ENCODE measurements at regions not wholly inside any gene's neighbourhood (a gene's known extent, or its start where the extent isn't known, plus 50 kb on each side); places are given as distances from the start of the nearest gene placed in this dataset.

- TF ChIP-seq CTCF (IDR thresholded peaks at IDR 0.05), result no peak
- TF ChIP-seq POLR2A (IDR thresholded peaks at IDR 0.05), result no peak
- WGBS, 2 donors, result 48 to 68% methylated on average over 2 of the region's 2 CpGs
- Histone ChIP-seq H3K27me3 (no peaks in the 10 kb centered on the region), H3K4me1 (no peaks in the 10 kb centered on the region), H3K9me3 (no peaks in the 10 kb centered on the region), H3K36me3 (replicated peaks in 1 of 2; ENCODE audit: insufficient read depth in 1 of 2, low read depth in 2 of 2) (no peaks in the 10 kb centered on the region), H3K4me3 (no peak overlapping the region), H3K27ac (no peak overlapping the region)
- intact Hi-C loops (cut with DNase I), result no loop called here
- ATAC-seq (no peak), DNase-seq (no peak)
Observed at GRCh38 chr1:55803429-55803828, 588.3 kb upstream of the USP24 start.

GRCh38 chr1:55801481-55801880 lies 586.3 kb upstream of the USP24 start:
- WGBS, 2 donors, result 65 to 74% methylated on average over 2 of the region's 2 CpGs
- no peaks in the 10 kb centered on the region for H3K27me3 ChIP-seq
- ATAC-seq (no peak), DNase-seq (no peak)
- no peak overlapping the region for H3K4me3 ChIP-seq
- no peak for TF ChIP-seq CTCF (IDR thresholded peaks at IDR 0.05)
- TF ChIP-seq POLR2A (IDR thresholded peaks at IDR 0.05), result no peak
- intact Hi-C loops (cut with DNase I), result no loop called here
- H3K9me3 ChIP-seq, result no peaks in the 10 kb centered on the region
- H3K36me3 ChIP-seq (replicated peaks in 1 of 2; ENCODE audit: insufficient read depth in 1 of 2, low read depth in 2 of 2), result no peaks in the 10 kb centered on the region
- H3K27ac ChIP-seq, result no peak overlapping the region
- no peaks in the 10 kb centered on the region for H3K4me1 ChIP-seq

- H3K4me3 ChIP-seq, result no peak overlapping the region
- H3K27me3 ChIP-seq, result no peaks in the 10 kb centered on the region
- no peaks in the 10 kb centered on the region for H3K4me1 ChIP-seq
- H3K27ac ChIP-seq, result no peak overlapping the region
- TF ChIP-seq POLR2A (IDR thresholded peaks at IDR 0.05), result no peak
- no peak for TF ChIP-seq CTCF (IDR thresholded peaks at IDR 0.05)
- H3K36me3 ChIP-seq (replicated peaks in 1 of 2; ENCODE audit: insufficient read depth in 1 of 2, low read depth in 2 of 2), result no peaks in the 10 kb centered on the region
- no peaks in the 10 kb centered on the region for H3K9me3 ChIP-seq
- intact Hi-C loops (cut with DNase I), result no loop called here
- WGBS, 2 donors, result 57 to 70% methylated on average over 1 of the region's 1 CpG
- ATAC-seq (no peak), DNase-seq (no peak)
Observed at GRCh38 chr1:55800503-55800902, 585.3 kb upstream of the USP24 start.

- H3K9me3 ChIP-seq, result no peaks in the 10 kb centered on the region
Observed at GRCh38 chr1:55793856-55794255, 578.7 kb upstream of the USP24 start.

More at GRCh38 chr1:55793856-55794255, 578.7 kb upstream of the USP24 start:
- Histone ChIP-seq H3K27me3 (no peaks in the 10 kb centered on the region), H3K4me1 (no peaks in the 10 kb centered on the region), H3K36me3 (replicated peaks in 1 of 2; ENCODE audit: insufficient read depth in 1 of 2, low read depth in 2 of 2) (no peaks in the 10 kb centered on the region), H3K4me3 (no peak overlapping the region), H3K27ac (no peak overlapping the region)
- no peak for DNase-seq
- TF ChIP-seq CTCF (IDR thresholded peaks at IDR 0.05) (no peak), POLR2A (IDR thresholded peaks at IDR 0.05) (no peak)
- ATAC-seq, result no peak
- WGBS, 2 donors, result 93% methylated on average over 6 of the region's 6 CpGs; no CpG with 5 or more reads in 1 of the 2 donors
- intact Hi-C loops (cut with DNase I), result no loop called here
